Neuron (in vitro differentiated cells): ENCODE measurements at regions not wholly inside any gene's neighbourhood (a gene's known extent, or its start where the extent isn't known, plus 50 kb on each side); places are given as distances from the start of the nearest gene placed in this dataset.

ENCODE experiments used
- H2AFZ ChIP-seq: one replicate; pipeline ENCODE4 v1.6.1; 2013; ENCODE audit warnings: low read depth, mild to moderate bottlenecking, inconsistent platforms, low read length, moderate library complexity
- H3K27me3 ChIP-seq: one replicate; pipeline ENCODE4 v1.6.1; 2013; ENCODE audit warnings: low read length; ENCODE audit not compliant: insufficient read depth
- H3K36me3 ChIP-seq: one replicate; pipeline ENCODE4 v1.6.1; 2013; ENCODE audit warnings: low read length; ENCODE audit not compliant: insufficient read depth
- H3K4me1 ChIP-seq: one replicate; pipeline ENCODE4 v1.6.1; 2013; ENCODE audit warnings: low read length; ENCODE audit not compliant: insufficient read depth
- H3K4me3 ChIP-seq: 2 replicates; pipeline ENCODE4 v1.5.1; 2013; ENCODE audit warnings: mild to moderate bottlenecking, low read length, moderate library complexity
- H3K9me3 ChIP-seq: one replicate; pipeline ENCODE4 v1.6.1; 2013; ENCODE audit warnings: low read length

- H3K36me3 ChIP-seq: peaks cover 6% of the 10 kb centered on the region
- no peaks in the 10 kb centered on the region for H3K27me3 ChIP-seq
- no peak overlapping the region for H3K4me3 ChIP-seq
- peaks cover 33% of the 10 kb centered on the region for H3K4me1 ChIP-seq
- H2AFZ ChIP-seq: no peak overlapping the region
- peaks cover 13% of the 10 kb centered on the region for H3K9me3 ChIP-seq
These were observed 113.1 kb downstream of the TTLL2 start for GRCh38 chr6:167437888-167438484.

- Histone ChIP-seq H3K4me3 (peak overlapping the region; percentile 39), H3K36me3 (no peaks in the 10 kb centered on the region), H3K27me3 (no peaks in the 10 kb centered on the region), H3K4me1 (peaks cover 60% of the 10 kb centered on the region), H2AFZ (no peak overlapping the region), H3K9me3 (peaks cover 8% of the 10 kb centered on the region)
These were observed 116.9 kb downstream of the TTLL2 start for GRCh38 chr6:167441715-167442206.

- Histone ChIP-seq H3K4me1 (peaks cover 60% of the 10 kb centered on the region), H3K4me3 (peak overlapping the region; percentile 39)
These were observed 117.4 kb downstream of the TTLL2 start for GRCh38 chr6:167442245-167442644.

GRCh38 chr6:167442796-167443680, 118.2 kb downstream of the TTLL2 start:
- no peak overlapping the region for H2AFZ ChIP-seq
- peaks cover 4% of the 10 kb centered on the region for H3K9me3 ChIP-seq
- peaks cover 60% of the 10 kb centered on the region for H3K4me1 ChIP-seq
- peak overlapping the region; percentile 39 for H3K4me3 ChIP-seq
- H3K36me3 ChIP-seq: no peaks in the 10 kb centered on the region
- H3K27me3 ChIP-seq: no peaks in the 10 kb centered on the region

More at GRCh38 chr6:167442245-167442644, 117.4 kb downstream of the TTLL2 start:
- Histone ChIP-seq H3K9me3 (peaks cover 8% of the 10 kb centered on the region), H3K27me3 (no peaks in the 10 kb centered on the region), H3K36me3 (no peaks in the 10 kb centered on the region), H2AFZ (no peak overlapping the region)

- H3K4me1 ChIP-seq: peaks cover 56% of the 10 kb centered on the region
- no peaks in the 10 kb centered on the region for H3K27me3 ChIP-seq
- H2AFZ ChIP-seq: no peak overlapping the region
These were observed 119.9 kb downstream of the TTLL2 start for GRCh38 chr6:167444602-167445346.

GRCh38 chr6:167445568-167445967, 120.7 kb downstream of the TTLL2 start:
- H3K27me3 ChIP-seq: no peaks in the 10 kb centered on the region
- H3K9me3 ChIP-seq: no peaks in the 10 kb centered on the region
- no peak overlapping the region for H2AFZ ChIP-seq
- no peak overlapping the region for H3K4me3 ChIP-seq
- H3K36me3 ChIP-seq: no peaks in the 10 kb centered on the region
- H3K4me1 ChIP-seq: peaks cover 50% of the 10 kb centered on the region

More at GRCh38 chr6:167444602-167445346, 119.9 kb downstream of the TTLL2 start:
- H3K36me3 ChIP-seq: no peaks in the 10 kb centered on the region
- no peak overlapping the region for H3K4me3 ChIP-seq
- no peaks in the 10 kb centered on the region for H3K9me3 ChIP-seq

- Histone ChIP-seq H3K9me3 (no peaks in the 10 kb centered on the region), H3K4me3 (no peak overlapping the region), H3K27me3 (no peaks in the 10 kb centered on the region), H2AFZ (no peak overlapping the region), H3K4me1 (peaks cover 45% of the 10 kb centered on the region), H3K36me3 (no peaks in the 10 kb centered on the region)
These were observed 121.2 kb downstream of the TTLL2 start for GRCh38 chr6:167446046-167446445.

GRCh38 chr6:167446971-167447370, 122.1 kb downstream of the TTLL2 start:
- Histone ChIP-seq H2AFZ (no peak overlapping the region), H3K9me3 (no peaks in the 10 kb centered on the region), H3K4me3 (no peak overlapping the region), H3K4me1 (peaks cover 37% of the 10 kb centered on the region), H3K27me3 (no peaks in the 10 kb centered on the region), H3K36me3 (no peaks in the 10 kb centered on the region)

GRCh38 chr6:167448378-167448777, 123.5 kb downstream of the TTLL2 start:
- Histone ChIP-seq H3K27me3 (no peaks in the 10 kb centered on the region), H3K4me1 (peaks cover 23% of the 10 kb centered on the region), H2AFZ (no peak overlapping the region), H3K4me3 (no peak overlapping the region), H3K9me3 (no peaks in the 10 kb centered on the region), H3K36me3 (no peaks in the 10 kb centered on the region)

GRCh38 chr6:167449094-167449861, 124.4 kb downstream of the TTLL2 start:
- no peak overlapping the region for H2AFZ ChIP-seq
- no peaks in the 10 kb centered on the region for H3K9me3 ChIP-seq
- no peaks in the 10 kb centered on the region for H3K27me3 ChIP-seq
- no peaks in the 10 kb centered on the region for H3K36me3 ChIP-seq
- peaks cover 14% of the 10 kb centered on the region for H3K4me1 ChIP-seq
- no peak overlapping the region for H3K4me3 ChIP-seq

GRCh38 chr6:167450626-167451025, 125.7 kb downstream of the TTLL2 start:
- Histone ChIP-seq H3K9me3 (no peaks in the 10 kb centered on the region), H3K4me3 (no peak overlapping the region)

GRCh38 chr6:167452338-167453081, 127.6 kb downstream of the TTLL2 start:
- Histone ChIP-seq H3K4me1 (no peaks in the 10 kb centered on the region), H3K36me3 (no peaks in the 10 kb centered on the region), H3K27me3 (no peaks in the 10 kb centered on the region), H3K4me3 (no peak overlapping the region), H2AFZ (no peak overlapping the region), H3K9me3 (no peaks in the 10 kb centered on the region)

More at GRCh38 chr6:167450626-167451025, 125.7 kb downstream of the TTLL2 start:
- no peaks in the 10 kb centered on the region for H3K36me3 ChIP-seq
- no peak overlapping the region for H2AFZ ChIP-seq
- peaks cover 9% of the 10 kb centered on the region for H3K4me1 ChIP-seq
- no peaks in the 10 kb centered on the region for H3K27me3 ChIP-seq
